ENCODE measurements at regions not wholly inside any gene's neighbourhood (a gene's known extent, or its start where the extent isn't known, plus 50 kb on each side); places are given as distances from the start of the nearest gene placed in this dataset.
A peak's percentile ranks its signal among the peaks of the same experiment; 100 is the strongest.
"Not testable (repeated sequence)": the region's sequence is repeated elsewhere in the genome, so short reads cannot be mapped to it uniquely, and the experiment has no call there.

- no peak for DNase-seq
These were observed 679.5 kb upstream of the IGFBP7 start for GRCh38 chr4:57789666-57790065.

- no peak for DNase-seq
These were observed 667.7 kb upstream of the IGFBP7 start for GRCh38 chr4:57777876-57778275.

- no peak for DNase-seq
These were observed 664.5 kb upstream of the IGFBP7 start for GRCh38 chr4:57774681-57775080.

GRCh38 chr4:57774171-57774570 is 664.0 kb upstream of the IGFBP7 start:
- no peak for DNase-seq

GRCh38 chr4:57766341-57766740 is 656.2 kb upstream of the IGFBP7 start:
- no peak for DNase-seq

- DNase-seq, result no peak
These were observed 654.7 kb upstream of the IGFBP7 start for GRCh38 chr4:57764856-57765255.

- DNase-seq, result peak; percentile 27
These were observed 652.9 kb upstream of the IGFBP7 start for GRCh38 chr4:57763070-57763469.

GRCh38 chr4:57740625-57741190 is 630.5 kb upstream of the IGFBP7 start:
- no peak for DNase-seq

- DNase-seq, result no peak
These were observed 626.6 kb upstream of the IGFBP7 start for GRCh38 chr4:57736781-57737180.

- DNase-seq, result no peak
These were observed 624.0 kb upstream of the IGFBP7 start for GRCh38 chr4:57734104-57734670.

GRCh38 chr4:57729775-57730570 is 619.8 kb upstream of the IGFBP7 start:
- not testable (repeated sequence) for DNase-seq

GRCh38 chr4:57726154-57726553 is 616.0 kb upstream of the IGFBP7 start:
- no peak for DNase-seq

- DNase-seq, result no peak
These were observed 609.3 kb upstream of the IGFBP7 start for GRCh38 chr4:57719456-57719855.

GRCh38 chr4:57714313-57714712 is 604.1 kb upstream of the IGFBP7 start:
- not testable (repeated sequence) for DNase-seq

- no peak for DNase-seq
These were observed 599.9 kb upstream of the IGFBP7 start for GRCh38 chr4:57710053-57710452.

- no peak for DNase-seq
These were observed 581.2 kb upstream of the IGFBP7 start for GRCh38 chr4:57691370-57691769.

GRCh38 chr4:57689693-57690205 is 579.6 kb upstream of the IGFBP7 start:
- DNase-seq, result no peak

GRCh38 chr4:57682275-57682674 is 572.1 kb upstream of the IGFBP7 start:
- no peak for DNase-seq

GRCh38 chr4:57679969-57680368 is 569.8 kb upstream of the IGFBP7 start:
- no peak for DNase-seq

- no peak for DNase-seq
These were observed 566.2 kb upstream of the IGFBP7 start for GRCh38 chr4:57676394-57676793.

GRCh38 chr4:57672846-57673433 is 562.8 kb upstream of the IGFBP7 start:
- DNase-seq, result no peak

GRCh38 chr4:57668621-57669020 is 558.4 kb upstream of the IGFBP7 start:
- no peak for DNase-seq

- DNase-seq, result no peak
These were observed 555.6 kb upstream of the IGFBP7 start for GRCh38 chr4:57665806-57666205.

All from hematopoietic multipotent progenitor cell treated with erythropoietin and hydrocortisone succinate and interleukin-3 and kit ligand, for 6 days (in vitro differentiated cells).